AG10803 (cell line): ENCODE measurements at regions not wholly inside any gene's neighbourhood (a gene's known extent, or its start where the extent isn't known, plus 50 kb on each side); places are given as distances from the start of the nearest gene placed in this dataset.

Source experiments
- DNase-seq: peaks from one replicate; pipeline ENCODE4 v3.0.0; 2010; ENCODE audit warnings: low read depth
- H3K4me3 ChIP-seq: 2 replicates; pipeline ENCODE4 v1.5.1; 2011; ENCODE audit warnings: mild to moderate bottlenecking, low read length, control low read depth
- TF ChIP-seq, protein P1 (sequence below): conservative IDR thresholded peaks from 2 replicates; pipeline ENCODE4 v1.5.1; 2011; ENCODE audit warnings: mild to moderate bottlenecking, low read length, control low read depth, inconsistent platforms

DNA sequence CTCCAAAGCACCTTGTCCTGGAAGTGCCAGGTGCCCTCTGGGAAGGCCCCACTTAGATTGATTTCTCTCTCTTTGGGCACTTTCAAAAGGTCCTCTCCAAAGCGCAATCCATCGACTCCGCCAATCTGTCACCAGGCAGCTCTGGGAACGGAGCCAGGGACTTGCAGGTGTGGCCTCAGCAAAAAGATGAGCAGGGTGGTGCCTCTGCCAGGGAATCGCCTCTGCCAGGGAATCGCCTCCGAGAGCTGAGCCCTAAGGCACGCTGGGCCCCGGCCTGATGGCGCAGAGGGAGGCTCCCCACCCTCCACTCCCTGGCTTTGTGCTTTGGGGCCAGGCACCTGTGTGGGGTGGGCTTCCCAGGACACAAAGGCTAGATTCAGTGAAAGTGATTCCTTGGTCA, 1391.3 kb downstream of the TBC1D22A start:
- DNase-seq, result no peak
- H3K4me3 ChIP-seq, result no peak overlapping the region
- TF ChIP-seq, protein P1, sequence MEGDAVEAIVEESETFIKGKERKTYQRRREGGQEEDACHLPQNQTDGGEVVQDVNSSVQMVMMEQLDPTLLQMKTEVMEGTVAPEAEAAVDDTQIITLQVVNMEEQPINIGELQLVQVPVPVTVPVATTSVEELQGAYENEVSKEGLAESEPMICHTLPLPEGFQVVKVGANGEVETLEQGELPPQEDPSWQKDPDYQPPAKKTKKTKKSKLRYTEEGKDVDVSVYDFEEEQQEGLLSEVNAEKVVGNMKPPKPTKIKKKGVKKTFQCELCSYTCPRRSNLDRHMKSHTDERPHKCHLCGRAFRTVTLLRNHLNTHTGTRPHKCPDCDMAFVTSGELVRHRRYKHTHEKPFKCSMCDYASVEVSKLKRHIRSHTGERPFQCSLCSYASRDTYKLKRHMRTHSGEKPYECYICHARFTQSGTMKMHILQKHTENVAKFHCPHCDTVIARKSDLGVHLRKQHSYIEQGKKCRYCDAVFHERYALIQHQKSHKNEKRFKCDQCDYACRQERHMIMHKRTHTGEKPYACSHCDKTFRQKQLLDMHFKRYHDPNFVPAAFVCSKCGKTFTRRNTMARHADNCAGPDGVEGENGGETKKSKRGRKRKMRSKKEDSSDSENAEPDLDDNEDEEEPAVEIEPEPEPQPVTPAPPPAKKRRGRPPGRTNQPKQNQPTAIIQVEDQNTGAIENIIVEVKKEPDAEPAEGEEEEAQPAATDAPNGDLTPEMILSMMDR, result no peak

DNA sequence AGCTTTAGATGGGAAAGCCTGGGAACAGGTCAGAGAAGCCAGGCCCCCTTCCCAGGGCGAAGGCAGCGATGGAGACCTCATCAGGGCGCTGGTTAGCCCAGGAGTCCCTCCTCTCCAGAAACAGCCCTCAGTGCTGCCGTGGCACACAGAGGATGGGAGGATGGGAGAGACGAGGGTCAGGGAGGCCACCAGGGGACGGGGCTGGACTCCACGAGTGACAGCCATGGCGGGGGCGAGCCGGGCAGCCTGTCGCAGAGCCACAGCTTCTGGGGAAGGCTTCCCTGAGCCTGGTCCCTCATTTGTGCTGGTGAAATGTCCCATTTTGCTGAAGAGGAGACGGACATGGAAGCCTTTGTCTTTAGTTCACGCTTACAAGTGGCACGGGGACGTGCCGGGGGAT, 1390.5 kb downstream of the TBC1D22A start:
- DNase-seq, result no peak
- TF ChIP-seq, protein P1, result no peak

DNA sequence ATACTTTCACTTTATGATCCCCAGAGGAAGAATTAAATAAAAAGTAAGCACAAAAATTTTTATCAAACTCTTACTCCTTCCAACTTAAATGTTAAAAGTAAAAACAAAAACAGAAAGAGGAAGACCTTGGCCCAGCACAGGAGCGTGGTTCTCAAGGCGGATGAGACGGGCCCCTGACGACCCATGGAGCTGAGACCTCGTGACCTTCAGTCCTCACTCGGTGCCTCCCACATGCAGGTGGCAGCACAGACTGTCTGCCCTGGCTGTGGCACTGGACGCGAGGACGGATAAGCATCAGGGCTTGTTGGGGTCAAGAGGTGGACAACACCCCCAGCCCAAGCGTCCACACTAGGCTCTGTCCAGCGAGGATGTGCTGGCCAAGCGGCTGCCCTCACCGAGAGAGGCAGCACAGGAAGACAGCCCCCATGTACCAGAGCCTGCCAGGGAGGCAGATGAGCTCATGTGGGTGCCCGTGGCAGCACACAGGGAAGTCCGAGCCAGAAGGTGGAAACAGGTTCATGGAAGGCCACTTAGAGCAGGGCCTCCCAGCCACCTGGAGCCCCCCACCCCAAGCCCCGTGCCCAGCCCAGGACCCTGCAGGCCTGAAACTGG, 1389.8 kb downstream of the TBC1D22A start:
- TF ChIP-seq, protein P1, result no peak
- H3K4me3 ChIP-seq, result no peak overlapping the region
- no peak for DNase-seq

More for the DNA sequence above, 1390.5 kb downstream of the TBC1D22A start:
- no peak overlapping the region for H3K4me3 ChIP-seq

DNA sequence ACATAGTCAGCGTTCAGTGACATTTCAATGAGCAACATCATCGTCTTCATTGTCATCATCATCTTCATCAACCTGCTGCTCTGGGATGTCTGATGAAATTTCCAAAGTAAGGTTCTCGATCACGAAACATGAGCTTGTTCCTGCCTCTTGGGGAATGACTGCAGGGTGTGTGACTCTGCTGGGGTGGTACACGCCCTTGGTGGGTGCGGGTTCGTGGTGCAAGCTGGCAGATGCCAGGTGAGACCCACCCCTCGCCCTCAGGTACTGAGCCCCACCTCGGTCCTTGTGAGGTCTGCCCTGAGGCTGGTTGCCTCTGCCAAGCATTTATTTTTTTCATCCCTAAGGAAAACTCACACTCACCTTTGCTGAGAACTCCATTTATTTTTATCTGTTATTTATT, 1389.2 kb downstream of the TBC1D22A start:
- DNase-seq, result no peak
- TF ChIP-seq, protein P1, result no peak
- H3K4me3 ChIP-seq, result no peak overlapping the region

DNA sequence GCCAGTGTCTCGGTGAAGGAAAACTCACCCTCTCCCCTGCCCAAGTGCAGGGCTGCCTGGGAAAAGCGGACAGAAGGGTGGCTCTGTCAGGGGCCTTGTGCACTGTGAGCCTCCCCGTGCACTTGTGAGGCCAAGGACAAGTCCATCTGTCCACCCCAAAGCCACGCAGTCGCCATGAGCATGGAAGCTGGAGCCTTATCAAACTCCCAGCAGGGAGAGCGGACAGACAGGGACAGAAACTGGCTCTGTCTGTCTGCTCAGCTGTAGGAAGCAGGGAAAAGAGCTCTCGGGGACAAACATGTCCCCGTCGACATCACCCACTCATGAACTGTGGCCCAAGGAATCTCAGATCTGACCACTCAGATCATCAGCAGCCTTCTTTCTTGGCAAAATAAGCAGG, 1385.4 kb downstream of the TBC1D22A start:
- TF ChIP-seq, protein P1, result no peak
- no peak overlapping the region for H3K4me3 ChIP-seq
- DNase-seq, result no peak

DNA sequence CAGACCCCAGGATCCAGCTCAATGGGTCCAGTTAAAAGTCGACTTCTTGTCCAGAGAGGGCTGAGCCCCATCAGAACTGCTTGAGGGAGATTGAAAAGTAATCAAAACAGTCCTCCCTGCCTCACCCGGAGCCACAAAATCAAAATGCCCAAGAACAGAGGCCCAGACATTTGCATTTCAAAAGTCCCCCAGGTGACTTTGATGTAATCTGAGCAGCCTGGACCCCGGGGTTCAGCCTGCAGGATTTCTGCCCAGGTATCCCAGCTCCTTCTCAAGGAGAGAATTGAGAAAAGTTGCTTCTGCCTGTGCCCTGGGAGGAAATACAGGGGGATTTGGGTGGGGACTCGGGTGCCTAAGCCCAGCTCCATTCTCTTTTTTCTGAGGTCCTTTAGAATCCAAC, 1385.0 kb downstream of the TBC1D22A start:
- H3K4me3 ChIP-seq, result no peak overlapping the region
- TF ChIP-seq, protein P1, result no peak
- DNase-seq, result no peak

DNA sequence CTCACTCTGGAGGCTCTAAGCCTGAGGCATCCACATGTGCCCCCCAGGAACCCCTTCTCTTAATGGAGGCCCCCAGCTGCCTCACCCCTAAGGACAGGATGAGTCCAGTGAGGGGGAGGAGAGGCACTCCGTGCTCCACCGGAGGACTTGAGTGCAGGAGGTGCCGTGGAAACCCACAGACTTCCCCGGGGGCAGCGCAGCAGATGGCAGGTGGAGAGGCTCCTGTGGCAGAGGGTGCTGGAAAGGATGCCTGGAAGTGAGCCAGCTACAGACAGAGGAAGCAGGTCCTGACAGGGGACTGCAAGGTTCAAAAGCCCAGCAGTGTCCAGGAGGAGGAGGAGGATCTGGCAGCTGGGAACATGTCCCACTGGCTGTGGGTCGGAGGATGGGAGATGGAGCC, 1384.0 kb downstream of the TBC1D22A start:
- TF ChIP-seq, protein P1, result no peak
- no peak overlapping the region for H3K4me3 ChIP-seq
- DNase-seq, result no peak
